Tongue (tissue), 1 donor: ENCODE measurements at regions not wholly inside any gene's neighbourhood (a gene's known extent, or its start where the extent isn't known, plus 50 kb on each side); places are given as distances from the start of the nearest gene placed in this dataset.
"Not testable (repeated sequence)": the region's sequence is repeated elsewhere in the genome, so short reads cannot be mapped to it uniquely, and the experiment has no call there.

Experiments used
- DNase-seq: peaks from one replicate; pipeline ENCODE4 v3.0.0-alpha.2; 2015

GRCh38 chr6:113676968-113677367, 180.2 kb upstream of the MARCKS start:
- DNase-seq = peak; percentile 92

- peak; percentile 70 for DNase-seq
These were observed 178.1 kb upstream of the MARCKS start for GRCh38 chr6:113679051-113679450.

DNA sequence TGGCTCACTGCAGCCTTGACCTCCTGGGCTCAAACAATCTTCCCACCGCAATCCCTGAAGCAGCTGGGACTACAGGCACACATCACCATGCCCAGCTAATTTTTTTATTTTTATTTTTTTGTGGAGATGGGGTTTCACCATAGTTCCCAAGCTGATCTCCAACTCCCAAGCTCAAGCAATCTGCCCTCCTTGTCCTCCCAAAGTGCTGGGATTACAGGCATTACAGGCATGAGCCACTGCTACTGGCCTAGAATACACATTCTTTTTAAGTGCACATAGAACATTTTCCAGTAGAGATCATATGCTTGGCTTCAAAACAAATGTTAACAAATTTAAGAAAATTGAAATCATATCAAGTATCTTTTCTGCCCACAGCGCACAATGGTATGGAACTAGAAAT, 176.8 kb upstream of the MARCKS start:
- DNase-seq = peak; percentile 75

DNA sequence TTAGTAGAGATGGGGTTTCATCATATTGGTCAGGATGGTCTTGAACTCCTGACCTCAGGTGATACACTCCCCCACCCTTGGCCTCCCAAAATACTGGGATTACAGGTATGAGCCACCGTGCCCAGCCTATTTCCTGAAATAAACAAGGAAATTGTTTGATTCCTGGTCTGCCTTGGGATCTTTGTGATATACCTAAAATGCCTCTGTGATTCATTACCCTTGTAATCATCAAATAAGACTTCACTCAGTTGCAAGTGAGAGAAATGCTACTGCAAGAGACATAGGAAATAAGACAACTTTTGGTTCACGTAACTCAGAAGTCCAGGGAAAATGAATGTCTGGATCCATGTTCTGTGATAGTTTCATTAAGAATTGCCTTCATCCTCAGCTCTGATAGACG, 173.2 kb upstream of the MARCKS start:
- DNase-seq = no peak

DNA sequence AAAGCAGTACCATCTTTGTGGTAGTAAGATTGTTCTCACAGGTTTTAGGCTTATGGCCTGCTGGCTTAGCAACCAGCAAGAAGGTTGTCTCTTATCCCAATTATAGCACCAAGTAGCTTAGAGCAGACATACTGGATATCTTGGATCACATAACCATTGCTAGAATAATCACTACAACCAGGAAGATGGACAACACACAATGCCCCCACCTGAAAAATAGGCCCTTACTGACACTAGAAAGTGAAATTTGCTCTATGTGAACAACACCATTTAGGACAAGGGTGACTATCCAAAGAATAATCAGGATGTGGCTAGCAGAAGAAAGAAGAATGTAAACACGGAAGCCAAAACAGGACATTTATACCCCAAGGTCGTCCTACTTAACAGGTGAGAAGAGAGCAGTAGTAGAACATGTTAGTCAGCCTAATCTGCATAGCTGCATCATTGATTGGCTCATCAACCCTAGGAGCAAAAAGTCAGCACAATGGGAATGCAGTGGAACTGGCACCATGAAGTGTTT, 172.7 kb upstream of the MARCKS start:
- DNase-seq = no peak

- DNase-seq = no peak
These were observed 171.1 kb upstream of the MARCKS start for GRCh38 chr6:113686049-113686448.

DNA sequence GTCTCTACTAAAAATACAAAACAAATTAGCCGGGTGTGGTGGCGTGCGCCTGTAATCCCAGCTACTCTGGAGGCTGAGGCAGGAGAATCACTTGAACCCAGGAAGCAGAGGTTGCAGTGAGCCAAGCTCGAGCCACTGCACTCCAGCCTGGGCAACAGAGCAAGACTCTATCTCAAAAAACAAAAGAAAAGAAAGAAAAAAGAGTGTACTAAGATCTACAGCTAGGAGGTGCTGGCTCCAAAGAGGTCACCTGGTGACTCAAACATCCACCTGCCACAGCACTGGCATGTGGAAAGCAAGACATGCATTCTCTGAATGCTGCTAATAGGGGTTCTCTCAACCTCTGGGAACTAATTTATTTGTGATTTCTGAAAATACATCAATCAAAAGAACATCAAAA, 167.5 kb upstream of the MARCKS start:
- not testable (repeated sequence) for DNase-seq

- peak; percentile 45 for DNase-seq
These were observed 166.6 kb upstream of the MARCKS start for GRCh38 chr6:113690281-113691259.

DNA sequence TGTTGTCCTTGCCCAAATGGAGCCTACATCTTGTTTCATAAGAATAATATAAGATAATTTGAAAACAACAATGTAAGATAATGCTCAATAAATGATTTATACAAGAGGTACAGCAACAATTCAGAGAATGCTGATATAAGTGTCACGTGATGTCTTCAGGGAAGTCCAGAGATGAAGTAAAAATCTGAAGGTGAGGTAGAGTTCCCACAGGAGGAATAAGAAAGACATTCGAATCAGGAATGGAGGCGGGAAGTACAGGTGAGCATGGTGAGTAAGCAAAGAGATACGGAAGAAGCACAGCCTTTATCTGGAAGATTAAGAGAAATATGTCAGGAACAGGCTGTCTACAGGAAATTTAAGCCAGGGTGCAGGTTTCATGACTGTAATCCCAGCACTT, 165.9 kb upstream of the MARCKS start:
- DNase-seq = no peak

GRCh38 chr6:113693851-113694250, 163.3 kb upstream of the MARCKS start:
- no peak for DNase-seq

- DNase-seq = no peak
These were observed 162.7 kb upstream of the MARCKS start for GRCh38 chr6:113694278-113695077.

DNA sequence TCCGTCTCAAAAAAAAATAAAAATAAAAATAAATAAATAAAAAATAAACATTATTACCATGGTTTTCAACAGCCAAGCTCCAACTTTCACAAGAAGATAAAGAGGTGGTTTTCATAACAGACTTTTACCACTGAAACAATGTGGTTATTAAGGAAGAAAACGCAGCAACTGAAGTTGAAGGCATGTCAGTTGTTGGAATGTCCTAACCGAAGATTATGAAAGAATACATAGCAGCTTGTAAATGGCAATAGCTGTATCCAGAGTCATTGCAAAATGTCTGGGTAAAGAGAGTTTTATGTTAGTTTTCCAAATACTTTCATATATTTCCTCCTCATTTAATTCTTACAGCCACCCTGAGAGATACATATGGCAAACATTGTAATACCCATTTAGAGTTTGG, 161.6 kb upstream of the MARCKS start:
- no peak for DNase-seq

DNA sequence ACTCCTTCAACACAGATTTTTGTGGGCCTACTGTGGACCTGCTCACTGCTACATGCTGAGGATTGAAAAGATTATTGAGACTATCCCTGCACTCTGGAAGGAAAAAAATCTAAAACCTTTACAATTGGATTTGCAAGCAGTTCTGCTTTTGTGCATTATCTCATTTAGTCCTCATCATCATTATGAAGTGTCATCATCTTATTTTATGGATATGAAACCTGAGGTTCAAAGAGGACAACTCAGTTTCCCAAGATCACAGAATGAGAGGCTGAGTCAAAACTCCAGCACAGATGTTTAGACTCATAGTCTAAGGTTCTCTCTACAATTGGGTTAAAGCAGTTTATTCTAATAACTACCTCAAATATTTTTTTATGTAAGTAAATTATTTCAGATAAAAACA, 160.2 kb upstream of the MARCKS start:
- no peak for DNase-seq

- DNase-seq = no peak
These were observed 159.3 kb upstream of the MARCKS start for GRCh38 chr6:113697632-113698410.

- DNase-seq = no peak
These were observed 157.9 kb upstream of the MARCKS start for GRCh38 chr6:113699239-113699638.

- DNase-seq = no peak
These were observed 155.4 kb upstream of the MARCKS start for GRCh38 chr6:113701552-113702254.

GRCh38 chr6:113707194-113707593, 150.0 kb upstream of the MARCKS start:
- no peak for DNase-seq

DNA sequence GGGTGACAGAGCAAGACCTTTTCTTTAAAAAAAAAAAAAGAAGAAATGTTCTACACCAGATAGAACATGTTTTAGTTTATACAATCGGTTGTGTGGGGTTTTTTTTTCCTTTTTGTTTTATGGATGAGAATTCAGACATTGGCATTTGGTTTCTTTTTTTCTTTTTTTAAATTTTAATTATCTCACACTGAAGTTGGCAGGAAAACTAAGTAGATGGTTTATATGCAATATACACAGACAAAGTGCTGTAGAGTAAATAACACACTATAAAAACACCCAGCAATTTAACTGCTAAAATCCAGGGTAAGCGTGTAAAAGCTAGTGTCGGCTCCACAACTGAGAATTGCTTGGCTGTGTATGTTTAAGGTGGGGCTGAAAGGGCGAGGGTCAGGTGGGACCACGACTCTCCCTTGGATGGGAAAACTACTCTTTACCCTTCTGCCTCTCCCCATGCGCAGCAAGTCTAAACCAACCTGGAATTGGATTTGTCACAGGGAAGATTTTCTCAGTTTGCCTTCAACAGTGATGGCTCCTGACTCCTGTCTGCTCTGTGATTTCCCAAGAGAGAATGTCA, 147.1 kb upstream of the MARCKS start:
- no peak for DNase-seq

- no peak for DNase-seq
These were observed 143.5 kb upstream of the MARCKS start for GRCh38 chr6:113713665-113714064.

- DNase-seq = no peak
These were observed 138.6 kb upstream of the MARCKS start for GRCh38 chr6:113718588-113718987.

- no peak for DNase-seq
These were observed 138.1 kb upstream of the MARCKS start for GRCh38 chr6:113719064-113719463.
